OCI-LY1 (cell line): ENCODE measurements at regions not wholly inside any gene's neighbourhood (a gene's known extent, or its start where the extent isn't known, plus 50 kb on each side); places are given as distances from the start of the nearest gene placed in this dataset.

ENCODE experiments used
- H2AFZ ChIP-seq: fragments of 200-600 bp; sonication (generic), shearing (Covaris generic); 2 replicates; pipeline ENCODE4 v1.6.0; 2014; ENCODE audit warnings: antibody characterized with exemption, mild to moderate bottlenecking, low read length
- H3F3A ChIP-seq: fragments of 200-600 bp; sonication (generic), shearing (Covaris generic); 2 replicates; pipeline ENCODE4 v1.6.0; 2014; ENCODE audit warnings: mild to moderate bottlenecking, antibody characterized with exemption, low read length, moderate library complexity; ENCODE audit not compliant: insufficient read depth
- H3K27ac ChIP-seq: fragments of 200-600 bp; sonication (generic); 2 replicates; pipeline ENCODE4 v1.5.1; 2014; ENCODE audit warnings: low read length, mixed run types, mild to moderate bottlenecking, low read depth; ENCODE audit not compliant: poor library complexity, severe bottlenecking
- H3K27me3 ChIP-seq: fragments of 200-600 bp; sonication (generic); 2 replicates; pipeline ENCODE4 v1.6.0; 2014; ENCODE audit warnings: antibody characterized with exemption, mild to moderate bottlenecking, low read length, moderate library complexity; ENCODE audit not compliant: insufficient read depth
- H3K36me3 ChIP-seq: fragments of 200-600 bp; sonication (generic); 2 replicates; pipeline ENCODE4 v1.6.1; 2014; ENCODE audit warnings: mild to moderate bottlenecking, antibody characterized with exemption, low read length, moderate library complexity, mixed read lengths; ENCODE audit not compliant: insufficient read depth
- H3K4me1 ChIP-seq: fragments of 200-600 bp; sonication (generic); 2 replicates; pipeline ENCODE4 v1.5.1; 2014; ENCODE audit warnings: mild to moderate bottlenecking, low read length, moderate library complexity; ENCODE audit not compliant: insufficient read depth, severe bottlenecking
- H3K4me2 ChIP-seq: fragments of 200-600 bp; sonication (generic), shearing (Covaris generic); 2 replicates; pipeline ENCODE4 v1.6.1; 2014; ENCODE audit warnings: low read length
- H3K4me3 ChIP-seq: fragments of 200-600 bp; sonication (generic); 2 replicates; pipeline ENCODE4 v1.5.1; 2014; ENCODE audit warnings: low read length, low read depth, mild to moderate bottlenecking, mixed read lengths; ENCODE audit not compliant: poor library complexity, severe bottlenecking
- H3K79me2 ChIP-seq: fragments of 200-600 bp; shearing (Covaris generic); 2 replicates; pipeline ENCODE4 v1.6.1; 2016; ENCODE audit warnings: mixed run types, low read length, mixed read lengths; ENCODE audit not compliant: insufficient read depth
- H3K9ac ChIP-seq: fragments of 200-600 bp; sonication (generic), shearing (Covaris generic); 2 replicates; pipeline ENCODE4 v1.6.1; 2014; ENCODE audit warnings: mild to moderate bottlenecking, low read length, mixed read lengths
- H3K9me2 ChIP-seq: fragments of 200-600 bp; sonication (generic), shearing (Covaris generic); 2 replicates; pipeline ENCODE4 v1.6.1; 2014; ENCODE audit warnings: low read depth, mild to moderate bottlenecking, low read length, mixed read lengths
- H3K9me3 ChIP-seq: fragments of 200-600 bp; shearing (Covaris generic); 2 replicates; pipeline ENCODE4 v1.6.1; 2014; ENCODE audit warnings: low read length, mixed read lengths
- H4K20me1 ChIP-seq: fragments of 200-600 bp; sonication (generic), shearing (Covaris generic); 2 replicates; pipeline ENCODE4 v1.6.0; 2016; ENCODE audit warnings: mild to moderate bottlenecking, low read length; ENCODE audit not compliant: insufficient read depth
- CTCF ChIP-seq: fragments of 200-600 bp; sonication (generic), shearing (Covaris generic); IDR thresholded peaks from 2 replicates; pipeline ENCODE4 v1.5.1; 2017; ENCODE audit warnings: mild to moderate bottlenecking, antibody characterized with exemption, low read length, moderate library complexity, mixed read lengths
- EZH2 ChIP-seq: fragments of 200-600 bp; sonication (generic), shearing (Covaris generic); IDR thresholded peaks from 2 replicates; pipeline ENCODE4 v1.8.0; 2017; ENCODE audit warnings: borderline replicate concordance, mixed run types, mild to moderate bottlenecking, antibody characterized with exemption, low read length, moderate library complexity, mixed read lengths

- H3K4me2 ChIP-seq = no peak overlapping the region
- H3K9ac ChIP-seq = no peak overlapping the region
- no peaks in the 10 kb centered on the region for H4K20me1 ChIP-seq
- no peak overlapping the region for H3K4me3 ChIP-seq
- no peaks in the 10 kb centered on the region for H3K9me2 ChIP-seq
- H3K27me3 ChIP-seq = 0 out of 2 replicates have a peak, but pooled peaks cover 3% of the 10 kb centered on the region
- H3K36me3 ChIP-seq = no peaks in the 10 kb centered on the region
- no peaks in the 10 kb centered on the region for H3K4me1 ChIP-seq
- no peaks in the 10 kb centered on the region for H3K9me3 ChIP-seq
- H3K79me2 ChIP-seq = no peaks in the 10 kb centered on the region
- TF ChIP-seq CTCF = no peak
- no peak for TF ChIP-seq EZH2
- no peaks in the 10 kb centered on the region for H3F3A ChIP-seq
- no peak overlapping the region for H3K27ac ChIP-seq
- H2AFZ ChIP-seq = no peak overlapping the region
These were observed 97.0 kb upstream of the JAG1 start for GRCh38 chr20:10770753-10771152.

GRCh38 chr20:10771435-10772140 is 97.8 kb upstream of the JAG1 start:
- Histone ChIP-seq H3K4me2 (no peak overlapping the region), H3K9me2 (no peaks in the 10 kb centered on the region), H3K9ac (no peak overlapping the region), H3K9me3 (no peaks in the 10 kb centered on the region), H4K20me1 (no peaks in the 10 kb centered on the region), H3K4me1 (no peaks in the 10 kb centered on the region), H3K4me3 (no peak overlapping the region), H3K27me3 (0 out of 2 replicates have a peak, but pooled peaks cover 3% of the 10 kb centered on the region), H3K36me3 (no peaks in the 10 kb centered on the region), H3K27ac (no peak overlapping the region), H3K79me2 (no peaks in the 10 kb centered on the region), H3F3A (no peaks in the 10 kb centered on the region), H2AFZ (no peak overlapping the region)
- TF ChIP-seq EZH2 (no peak), CTCF (no peak)

GRCh38 chr20:10774357-10774943 is 100.7 kb upstream of the JAG1 start:
- Histone ChIP-seq H3K27ac (no peak overlapping the region), H3K4me2 (no peak overlapping the region), H4K20me1 (no peaks in the 10 kb centered on the region), H3K9ac (no peak overlapping the region), H3K27me3 (no peaks in the 10 kb centered on the region), H3K9me2 (no peaks in the 10 kb centered on the region), H3K4me1 (no peaks in the 10 kb centered on the region), H2AFZ (no peak overlapping the region), H3K4me3 (no peak overlapping the region), H3K9me3 (no peaks in the 10 kb centered on the region), H3F3A (no peaks in the 10 kb centered on the region), H3K79me2 (no peaks in the 10 kb centered on the region), H3K36me3 (no peaks in the 10 kb centered on the region)
- no peak for TF ChIP-seq CTCF
